K562 (cell line): ENCODE measurements at regions not wholly inside any gene's neighbourhood (a gene's known extent, or its start where the extent isn't known, plus 50 kb on each side); places are given as distances from the start of the nearest gene placed in this dataset.

Source experiments
- ATAC-seq: fragments of 200-7000 bp; cut with Tn5 transposase; 3 replicates; pipeline ENCODE4 v1.9.1; 2020; ENCODE audit warnings: moderate library complexity
- BruUV-seq: library from RNA; stranded (reverse); fragments of 400-500 nt; replicated peaks from 2 replicates; lab custom pipeline; 2021; lab: Mats Ljungman, UMichigan
- CTCF ChIA-PET: fragments of 300-600 bp; formaldehyde crosslinking; extraction: SDS; loops from one replicate; lab custom pipeline; 2021; ENCODE audit warnings: low intra/inter-chr PET ratio; lab: Yijun Ruan, JAX
- POLR2A ChIA-PET: fragments of 300-600, 350-650 bp; sonication (Branson Sonifier 250); formaldehyde crosslinking; extraction: SDS; loops from one replicate; lab custom pipeline; 2021; ENCODE audit warnings: antibody characterized with exemption, inconsistent platforms; lab: Yijun Ruan, JAX
- DNase-seq, 4 experiments: peaks; one replicate each; pipeline versions ENCODE4 v3.0.0 to v3.0.0-alpha.2; 2011 to 2018; ENCODE audit warnings: low spot score in 3 of 4, mixed read lengths in 3 of 4; ENCODE audit errors: extremely low read depth in 1 of 4
- FAIRE-seq: peaks from 2 replicates; lab custom pipeline; 2011; peaks lifted over from hg19 to GRCh38; lab: Jason Lieb, UNC
- H2AFZ ChIP-seq: 2 replicates; pipeline ENCODE4 v1.6.0; 2011; ENCODE audit warnings: low read depth, low read length, control low read depth, inconsistent platforms
- H3K27ac ChIP-seq: fragments of 200-600 bp; 3 replicates; pipeline ENCODE4 v1.8.0; 2011; ENCODE audit warnings: low read depth, mild to moderate bottlenecking, control low read depth, inconsistent platforms, low read length, moderate library complexity, mixed read lengths; ENCODE audit errors: extremely low read depth
- H3K27me3 ChIP-seq, 2 experiments: fragments of 300-600 bp in 1 of 2; 2 replicates in 1 of 2; 3 replicates in 1 of 2; pipeline versions ENCODE4 v1.6.0 to v1.8.0; 2011; ENCODE audit warnings: inconsistent platforms in 2 of 2, low read length in 2 of 2, mild to moderate bottlenecking in 1 of 2, mixed read lengths in 1 of 2, moderate library complexity in 1 of 2; ENCODE audit not compliant: control insufficient read depth in 2 of 2, insufficient read depth in 2 of 2
- H3K36me3 ChIP-seq: fragments of 300-600 bp; 3 replicates; pipeline ENCODE4 v1.8.0; 2011; ENCODE audit warnings: mild to moderate bottlenecking, low read length, inconsistent platforms; ENCODE audit not compliant: control insufficient read depth, insufficient read depth
- H3K4me1 ChIP-seq, 2 experiments: fragments of 200-600 bp in 1 of 2; replicated peaks in 1 of 2; 2 replicates in 1 of 2; 3 replicates in 1 of 2; pipeline versions ENCODE4 v1.5.1 to v1.8.0; 2011; ENCODE audit warnings: inconsistent platforms in 2 of 2, low read length in 2 of 2, mild to moderate bottlenecking in 1 of 2, mixed read lengths in 1 of 2, moderate library complexity in 1 of 2; ENCODE audit not compliant: control insufficient read depth in 2 of 2, insufficient read depth in 2 of 2
- H3K4me2 ChIP-seq: 2 replicates; pipeline ENCODE4 v1.6.1; 2011; ENCODE audit warnings: low read length, control low read depth, inconsistent platforms, mixed read lengths; ENCODE audit not compliant: insufficient read depth
- H3K4me3 ChIP-seq: fragments of 200-600 bp; sonication (generic), shearing (Covaris generic); 2 replicates; pipeline ENCODE4 v1.5.1; 2016; ENCODE audit warnings: control low read depth, inconsistent platforms
- H3K79me2 ChIP-seq: fragments of 200-600 bp; 3 replicates; pipeline ENCODE4 v1.8.0; 2011; ENCODE audit warnings: low read length, inconsistent platforms; ENCODE audit not compliant: control insufficient read depth, insufficient read depth
- H3K9ac ChIP-seq, 2 experiments: 2 replicates each; pipeline versions ENCODE4 v1.6.0 to v1.6.1; 2011; ENCODE audit warnings: low read depth in 2 of 2, low read length in 2 of 2, control low read depth in 1 of 2, inconsistent platforms in 1 of 2, mild to moderate bottlenecking in 1 of 2, mixed read lengths in 1 of 2; ENCODE audit not compliant: insufficient read depth in 1 of 2
- H3K9me1 ChIP-seq: one replicate; pipeline ENCODE4 v1.6.0; 2011; ENCODE audit warnings: inconsistent platforms, mild to moderate bottlenecking, low read length, moderate library complexity; ENCODE audit not compliant: control insufficient read depth, insufficient read depth
- H3K9me3 ChIP-seq: replicated peaks from 2 replicates; pipeline ENCODE4 v1.5.1; 2011; ENCODE audit warnings: low read depth, low read length, inconsistent platforms; ENCODE audit not compliant: control insufficient read depth, insufficient read depth
- H4K20me1 ChIP-seq: replicated peaks from 2 replicates; pipeline ENCODE4 v1.6.1; 2011; ENCODE audit warnings: low read length, inconsistent platforms, mixed read lengths; ENCODE audit not compliant: control insufficient read depth, insufficient read depth
- ADNP ChIP-seq: fragments of 200-800 bp; sonication (Bioruptor generic); IDR thresholded peaks from 2 replicates; pipeline ENCODE4 v1.6.1; 2016; ENCODE audit warnings: missing genetic modification characterization, missing compliant biosample characterization
- BACH1 ChIP-seq: fragments of 200-800 bp; sonication (Bioruptor generic); IDR thresholded peaks from 2 replicates; pipeline ENCODE4 v1.6.1; 2016; ENCODE audit warnings: missing genetic modification characterization, missing compliant biosample characterization
- C11orf30 ChIP-seq: fragments of 450-650 bp; IDR thresholded peaks from 2 replicates; pipeline ENCODE4 v1.6.1; 2016; ENCODE audit warnings: low read depth, mild to moderate bottlenecking
- FOSL1 ChIP-seq: fragments of 200-800 bp; sonication (Bioruptor generic); conservative IDR thresholded peaks from 2 replicates; pipeline ENCODE4 v1.6.1; 2016; ENCODE audit warnings: missing genetic modification characterization, missing compliant biosample characterization
- FOXJ2 ChIP-seq: fragments of 200-800 bp; sonication (Bioruptor generic); IDR thresholded peaks from 2 replicates; pipeline ENCODE4 v1.6.1; 2016; ENCODE audit warnings: missing genetic modification characterization, missing compliant biosample characterization
- JUND ChIP-seq, 2 experiments: IDR thresholded peaks; 2 replicates in 1 of 2; 3 replicates in 1 of 2; pipeline ENCODE4 v1.6.1; 2011; ENCODE audit warnings: borderline replicate concordance in 2 of 2, low read depth in 2 of 2, low read length in 2 of 2, improper control_type of control experiment in 1 of 2, missing biosample characterization in 1 of 2, missing genetic modification characterization in 1 of 2, missing genetic modification reagents in 1 of 2
- MAFF ChIP-seq: IDR thresholded peaks from 2 replicates; pipeline ENCODE4 v1.6.1; 2012; ENCODE audit warnings: low read length, improper control_type of control experiment
- MAFG ChIP-seq: fragments of 450-650 bp; conservative IDR thresholded peaks from 2 replicates; pipeline ENCODE4 v1.6.1; 2016; ENCODE audit warnings: missing genetic modification characterization, missing compliant biosample characterization
- MAFK ChIP-seq: IDR thresholded peaks from 2 replicates; pipeline ENCODE4 v1.6.1; 2011; ENCODE audit warnings: low read length, improper control_type of control experiment
- NCOA1 ChIP-seq: fragments of 450-650 bp; IDR thresholded peaks from 2 replicates; pipeline ENCODE4 v1.6.1; 2016; ENCODE audit warnings: low read depth
- NFE2 ChIP-seq: IDR thresholded peaks from 2 replicates; pipeline ENCODE4 v1.6.1; 2014; ENCODE audit warnings: antibody characterized with exemption, low read depth
- NFE2L1 ChIP-seq: fragments of 450-650 bp; IDR thresholded peaks from 2 replicates; pipeline ENCODE4 v1.6.1; 2016; ENCODE audit warnings: missing genetic modification characterization, low read depth, mild to moderate bottlenecking, missing compliant biosample characterization, moderate library complexity, borderline replicate concordance
- RBM25 ChIP-seq: fragments of 200-400 bp; formaldehyde crosslinking; IDR thresholded peaks from 2 replicates; pipeline ENCODE4 v1.6.1; 2018; ENCODE audit warnings: low read length, low read depth, moderate library complexity; ENCODE audit not compliant: severe bottlenecking
- SP2 ChIP-seq: IDR thresholded peaks from 2 replicates; pipeline ENCODE4 v1.6.1; 2011; ENCODE audit warnings: mild to moderate bottlenecking, low read depth, low read length, moderate library complexity; ENCODE audit not compliant: poor library complexity, severe bottlenecking; ENCODE audit errors: extremely low read depth
- ZNF311 ChIP-seq: fragments of 250-450 bp; sonication (Bioruptor Pico); IDR thresholded peaks from 2 replicates; pipeline ENCODE4 v1.4.0; 2020; ENCODE audit warnings: mild to moderate bottlenecking, moderate library complexity
- ZNF316 ChIP-seq: fragments of 450-650 bp; IDR thresholded peaks from 2 replicates; pipeline ENCODE4 v1.6.1; 2016
- WGBS: fragments of 100-300 bp; shearing (Covaris generic); methylation state at CpG from one replicate; pipeline ENCODE4 v1.1.6; 2016; ENCODE audit warnings: low coverage, mixed read lengths; ENCODE audit not compliant: insufficient coverage; ENCODE audit errors: missing lambda C conversion rate; 5-methylcytosine and 5-hydroxymethylcytosine counted together
- in situ Hi-C: fragments of 300-500 bp; cut with MboI; formaldehyde crosslinking; loops from 4 replicates; pipeline ENCODE4 v1.15.0; 2018; ENCODE audit warnings: inconsistent platforms, mixed read lengths
- intact Hi-C: fragments of 100-400 bp; cut with micrococcal nuclease; formaldehyde crosslinking; loops from 2 replicates; pipeline ENCODE4 v1.14.2; 2022
- TF ChIP-seq, protein P1 (sequence below): fragments of 250-450 bp; sonication (Bioruptor Pico); IDR thresholded peaks from 2 replicates; pipeline ENCODE4 v1.8.0; 2021; ENCODE audit warnings: moderate library complexity, mild to moderate bottlenecking, inconsistent platforms
- TF ChIP-seq, protein P2 (sequence below): fragments of 450-650 bp; IDR thresholded peaks from 2 replicates; pipeline ENCODE4 v1.6.1; 2017; ENCODE audit warnings: antibody characterized with exemption, mild to moderate bottlenecking

DNA sequence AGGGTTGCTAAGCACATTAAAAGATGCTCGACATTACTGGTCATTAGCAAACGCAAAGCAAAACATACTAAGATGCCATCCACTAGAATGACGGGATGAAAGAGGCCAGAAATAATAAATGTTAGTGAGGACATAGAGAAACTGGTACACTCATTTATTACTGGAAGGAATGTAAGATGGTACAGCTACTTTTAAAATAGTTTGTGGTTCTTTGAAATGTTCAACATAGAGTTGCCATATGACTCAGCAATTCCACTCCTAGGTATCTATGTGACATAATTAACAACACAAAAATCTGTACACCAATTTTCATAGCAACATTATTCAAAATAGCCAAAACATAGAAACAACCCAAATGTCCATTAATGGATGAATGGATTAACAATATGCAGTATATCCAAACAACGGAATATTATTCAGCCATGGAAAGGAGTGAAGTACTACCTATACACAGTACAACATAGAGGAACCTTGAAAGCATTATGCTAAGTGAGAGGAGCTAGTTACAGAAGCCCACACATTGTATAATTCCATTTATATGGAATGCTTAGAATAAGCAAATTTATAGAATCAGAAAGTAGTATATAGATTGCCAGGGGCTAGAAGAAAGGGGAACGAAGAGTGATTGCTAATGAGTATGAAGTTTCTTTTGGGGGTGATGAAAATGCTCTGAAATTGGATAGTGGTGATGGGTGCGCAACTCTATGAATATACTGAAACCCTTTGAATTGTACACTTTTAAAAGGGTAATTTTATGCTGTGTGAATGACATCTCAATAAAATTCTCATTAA, 61.9 kb upstream of the IL1R1 start:
- ChIA-PET POLR2A (interaction anchor here (1.1 kb wide), 1 partner anchor 10 kb away, joined by 3 read pairs; no protein-coding TSS in a partner anchor), CTCF (no interaction called here)
- Histone ChIP-seq H3K4me2 (no peak overlapping the region), H3K4me3 (no peak overlapping the region), H3K9ac (no peak overlapping the region), H3K4me1 (peaks cover 9 to 21% of the 10 kb centered on the region in 2 experiments; a peak in 4 of 5 replicates), H3K27ac (no peak overlapping the region), H3K36me3 (no peaks in the 10 kb centered on the region), H3K27me3 (no peaks in the 10 kb centered on the region), H3K79me2 (no peaks in the 10 kb centered on the region), H4K20me1 (no peaks in the 10 kb centered on the region), H2AFZ (no peak overlapping the region), H3K9me1 (no peaks in the 10 kb centered on the region), H3K9me3 (no peaks in the 10 kb centered on the region)
- intact Hi-C loops: no loop called here
- in situ Hi-C loops: no loop called here
- DNase-seq (no peak), FAIRE-seq (no peak), ATAC-seq (no peak)
- BruUV-seq: no TSS peak
- 80% methylated on average over 6 of the region's 6 CpGs for WGBS
- TF ChIP-seq FOXJ2 (tag) (peak; percentile 91), FOSL1 (tag) (0 out of 2 replicates have a peak, but pooled peaks have one; percentile 39), BACH1 (tag) (peak; percentile 35; the same call in 1 of the 2 replicates), NCOA1 (no peak), MAFK (peak; percentile 72), JUND (IDR thresholded peaks at IDR 0.05; ENCODE audit: borderline replicate concordance, low read depth, low read length) (peak; percentile 11; the same call in 1 of the 2 replicates), JUND (tag; IDR thresholded peaks at IDR 0.05; ENCODE audit: borderline replicate concordance, low read depth, low read length) (peak; percentile 40; the same call in 1 of the 3 replicates), MAFG (tag) (peak; percentile 93), ZNF316 (peak; percentile 93), ADNP (tag) (no peak), RBM25 (no peak), SP2 (no peak), MAFF (peak; percentile 87), NFE2 (peak; percentile 87), ZNF311 (CRISPR knock-in tag) (no peak), C11orf30 (peak; percentile 85), NFE2L1 (tag) (peak; percentile 79)
- TF ChIP-seq, protein P1, sequence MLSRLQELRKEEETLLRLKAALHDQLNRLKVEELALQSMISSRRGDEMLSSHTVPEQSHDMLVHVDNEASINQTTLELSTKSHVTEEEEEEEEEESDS (CRISPR knock-in tag): no peak
- TF ChIP-seq, protein P2, sequence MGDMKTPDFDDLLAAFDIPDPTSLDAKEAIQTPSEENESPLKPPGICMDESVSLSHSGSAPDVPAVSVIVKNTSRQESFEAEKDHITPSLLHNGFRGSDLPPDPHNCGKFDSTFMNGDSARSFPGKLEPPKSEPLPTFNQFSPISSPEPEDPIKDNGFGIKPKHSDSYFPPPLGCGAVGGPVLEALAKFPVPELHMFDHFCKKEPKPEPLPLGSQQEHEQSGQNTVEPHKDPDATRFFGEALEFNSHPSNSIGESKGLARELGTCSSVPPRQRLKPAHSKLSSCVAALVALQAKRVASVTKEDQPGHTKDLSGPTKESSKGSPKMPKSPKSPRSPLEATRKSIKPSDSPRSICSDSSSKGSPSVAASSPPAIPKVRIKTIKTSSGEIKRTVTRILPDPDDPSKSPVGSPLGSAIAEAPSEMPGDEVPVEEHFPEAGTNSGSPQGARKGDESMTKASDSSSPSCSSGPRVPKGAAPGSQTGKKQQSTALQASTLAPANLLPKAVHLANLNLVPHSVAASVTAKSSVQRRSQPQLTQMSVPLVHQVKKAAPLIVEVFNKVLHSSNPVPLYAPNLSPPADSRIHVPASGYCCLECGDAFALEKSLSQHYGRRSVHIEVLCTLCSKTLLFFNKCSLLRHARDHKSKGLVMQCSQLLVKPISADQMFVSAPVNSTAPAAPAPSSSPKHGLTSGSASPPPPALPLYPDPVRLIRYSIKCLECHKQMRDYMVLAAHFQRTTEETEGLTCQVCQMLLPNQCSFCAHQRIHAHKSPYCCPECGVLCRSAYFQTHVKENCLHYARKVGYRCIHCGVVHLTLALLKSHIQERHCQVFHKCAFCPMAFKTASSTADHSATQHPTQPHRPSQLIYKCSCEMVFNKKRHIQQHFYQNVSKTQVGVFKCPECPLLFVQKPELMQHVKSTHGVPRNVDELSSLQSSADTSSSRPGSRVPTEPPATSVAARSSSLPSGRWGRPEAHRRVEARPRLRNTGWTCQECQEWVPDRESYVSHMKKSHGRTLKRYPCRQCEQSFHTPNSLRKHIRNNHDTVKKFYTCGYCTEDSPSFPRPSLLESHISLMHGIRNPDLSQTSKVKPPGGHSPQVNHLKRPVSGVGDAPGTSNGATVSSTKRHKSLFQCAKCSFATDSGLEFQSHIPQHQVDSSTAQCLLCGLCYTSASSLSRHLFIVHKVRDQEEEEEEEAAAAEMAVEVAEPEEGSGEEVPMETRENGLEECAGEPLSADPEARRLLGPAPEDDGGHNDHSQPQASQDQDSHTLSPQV: 0 out of 2 replicates have a peak, but pooled peaks have one; percentile 25
